ENCODE measurements at regions not wholly inside any gene's neighbourhood (a gene's known extent, or its start where the extent isn't known, plus 50 kb on each side); places are given as distances from the start of the nearest gene placed in this dataset.
A peak's percentile ranks its signal among the peaks of the same experiment; 100 is the strongest.

GRCh38 chr10:10500937-10501336, 516.7 kb upstream of the CELF2 start:
- no peak overlapping the region for H3K27ac ChIP-seq (ENCODE audit: low read depth, low read length)
- H3K36me3 ChIP-seq (ENCODE audit: control insufficient read depth, insufficient read depth, low read length): no peaks in the 10 kb centered on the region
- H3K23ac ChIP-seq (ENCODE audit: low read length): no peak overlapping the region
- H3K79me2 ChIP-seq (ENCODE audit: control insufficient read depth, insufficient read depth, low read length): no peaks in the 10 kb centered on the region
- H3K9ac ChIP-seq (ENCODE audit: low read length): no peak overlapping the region
- no peak overlapping the region for H2BK15ac ChIP-seq (replicated peaks; ENCODE audit: low read depth)
- WGBS (ENCODE audit: extremely low coverage, insufficient coverage, low lambda C conversion rate): no CpG with 5 or more reads among the region's 2 CpGs
- no peak overlapping the region for H3K4me2 ChIP-seq (ENCODE audit: low read length)
- no peak overlapping the region for H3K18ac ChIP-seq (ENCODE audit: low read length)
- H3K4ac ChIP-seq (ENCODE audit: low read depth, low read length): no peak overlapping the region
- no peaks in the 10 kb centered on the region for H3K79me1 ChIP-seq (ENCODE audit: low read length)
- no peaks in the 10 kb centered on the region for H3K4me1 ChIP-seq (ENCODE audit: control insufficient read depth, low read depth, low read length)
- H3K27me3 ChIP-seq (ENCODE audit: insufficient read depth, low read length, poor library complexity): no peaks in the 10 kb centered on the region
- no peak overlapping the region for H3K56ac ChIP-seq (ENCODE audit: low read length)
- no peak overlapping the region for H3K4me3 ChIP-seq (ENCODE audit: low read length)
- H2AK5ac ChIP-seq (ENCODE audit: low read length): no peak overlapping the region
- H4K8ac ChIP-seq (ENCODE audit: low read depth, low read length): no peak overlapping the region
- no peak overlapping the region for H4K5ac ChIP-seq (ENCODE audit: low read length)
- H2BK120ac ChIP-seq (ENCODE audit: low read depth, low read length): no peak overlapping the region
- no peak overlapping the region for H2BK5ac ChIP-seq (ENCODE audit: low read length)
- no peak for DNase-seq

GRCh38 chr10:10503772-10504171, 513.9 kb upstream of the CELF2 start:
- no peaks in the 10 kb centered on the region for H3K27me3 ChIP-seq (ENCODE audit: insufficient read depth, low read length, poor library complexity)
- no peak overlapping the region for H2AK5ac ChIP-seq (ENCODE audit: low read length)
- no peak overlapping the region for H3K27ac ChIP-seq (ENCODE audit: low read depth, low read length)
- H3K9ac ChIP-seq (ENCODE audit: low read length): no peak overlapping the region
- H3K18ac ChIP-seq (ENCODE audit: low read length): no peak overlapping the region
- no peaks in the 10 kb centered on the region for H3K4me1 ChIP-seq (ENCODE audit: control insufficient read depth, low read depth, low read length)
- no peak overlapping the region for H2BK120ac ChIP-seq (ENCODE audit: low read depth, low read length)
- H3K79me1 ChIP-seq (ENCODE audit: low read length): no peaks in the 10 kb centered on the region
- H3K23ac ChIP-seq (ENCODE audit: low read length): no peak overlapping the region
- H3K4me3 ChIP-seq (ENCODE audit: low read length): no peak overlapping the region
- no peak overlapping the region for H2BK15ac ChIP-seq (replicated peaks; ENCODE audit: low read depth)
- H2BK5ac ChIP-seq (ENCODE audit: low read length): no peak overlapping the region
- no peak overlapping the region for H3K56ac ChIP-seq (ENCODE audit: low read length)
- no CpG with 5 or more reads among the region's 1 CpG for WGBS (ENCODE audit: extremely low coverage, insufficient coverage, low lambda C conversion rate)
- H4K8ac ChIP-seq (ENCODE audit: low read depth, low read length): no peak overlapping the region
- H3K4me2 ChIP-seq (ENCODE audit: low read length): no peak overlapping the region
- H4K5ac ChIP-seq (ENCODE audit: low read length): no peak overlapping the region
- no peak for DNase-seq
- H3K79me2 ChIP-seq (ENCODE audit: control insufficient read depth, insufficient read depth, low read length): no peaks in the 10 kb centered on the region
- no peaks in the 10 kb centered on the region for H3K36me3 ChIP-seq (ENCODE audit: control insufficient read depth, insufficient read depth, low read length)
- no peak overlapping the region for H3K4ac ChIP-seq (ENCODE audit: low read depth, low read length)

GRCh38 chr10:10508211-10508610, 509.5 kb upstream of the CELF2 start:
- no peak overlapping the region for H3K4me2 ChIP-seq (ENCODE audit: low read length)
- no peak overlapping the region for H3K4ac ChIP-seq (ENCODE audit: low read depth, low read length)
- H3K79me1 ChIP-seq (ENCODE audit: low read length): no peaks in the 10 kb centered on the region
- H3K4me3 ChIP-seq (ENCODE audit: low read length): no peak overlapping the region
- no peaks in the 10 kb centered on the region for H3K79me2 ChIP-seq (ENCODE audit: control insufficient read depth, insufficient read depth, low read length)
- no peaks in the 10 kb centered on the region for H3K36me3 ChIP-seq (ENCODE audit: control insufficient read depth, insufficient read depth, low read length)
- no peak overlapping the region for H3K27ac ChIP-seq (ENCODE audit: low read depth, low read length)
- no peak overlapping the region for H2BK5ac ChIP-seq (ENCODE audit: low read length)
- H3K27me3 ChIP-seq (ENCODE audit: insufficient read depth, low read length, poor library complexity): no peaks in the 10 kb centered on the region
- H3K56ac ChIP-seq (ENCODE audit: low read length): no peak overlapping the region
- H2AK5ac ChIP-seq (ENCODE audit: low read length): no peak overlapping the region
- WGBS (ENCODE audit: extremely low coverage, insufficient coverage, low lambda C conversion rate): no CpG with 5 or more reads among the region's 3 CpGs
- H4K8ac ChIP-seq (ENCODE audit: low read depth, low read length): no peak overlapping the region
- no peak overlapping the region for H4K5ac ChIP-seq (ENCODE audit: low read length)
- no peak overlapping the region for H3K23ac ChIP-seq (ENCODE audit: low read length)
- H3K4me1 ChIP-seq (ENCODE audit: control insufficient read depth, low read depth, low read length): no peaks in the 10 kb centered on the region
- no peak overlapping the region for H3K9ac ChIP-seq (ENCODE audit: low read length)
- DNase-seq: no peak
- H2BK15ac ChIP-seq (replicated peaks; ENCODE audit: low read depth): no peak overlapping the region
- H2BK120ac ChIP-seq (ENCODE audit: low read depth, low read length): no peak overlapping the region
- peak overlapping the region; percentile 10 for H3K18ac ChIP-seq (ENCODE audit: low read length)

- Histone ChIP-seq H3K56ac (ENCODE audit: low read length) (no peak overlapping the region), H3K27ac (ENCODE audit: low read depth, low read length) (no peak overlapping the region), H2BK15ac (replicated peaks; ENCODE audit: low read depth) (no peak overlapping the region), H3K79me1 (ENCODE audit: low read length) (no peaks in the 10 kb centered on the region), H2BK5ac (ENCODE audit: low read length) (no peak overlapping the region), H4K5ac (ENCODE audit: low read length) (no peak overlapping the region), H3K4me3 (ENCODE audit: low read length) (no peak overlapping the region), H2BK120ac (ENCODE audit: low read depth, low read length) (no peak overlapping the region), H3K4ac (ENCODE audit: low read depth, low read length) (no peak overlapping the region), H3K23ac (ENCODE audit: low read length) (no peak overlapping the region), H3K4me2 (ENCODE audit: low read length) (no peak overlapping the region), H3K27me3 (ENCODE audit: insufficient read depth, low read length, poor library complexity) (no peaks in the 10 kb centered on the region), H3K18ac (ENCODE audit: low read length) (no peak overlapping the region), H3K79me2 (ENCODE audit: control insufficient read depth, insufficient read depth, low read length) (no peaks in the 10 kb centered on the region), H3K9ac (ENCODE audit: low read length) (no peak overlapping the region), H3K4me1 (ENCODE audit: control insufficient read depth, low read depth, low read length) (no peaks in the 10 kb centered on the region), H4K8ac (ENCODE audit: low read depth, low read length) (no peak overlapping the region), H2AK5ac (ENCODE audit: low read length) (no peak overlapping the region), H3K36me3 (ENCODE audit: control insufficient read depth, insufficient read depth, low read length) (no peaks in the 10 kb centered on the region)
- WGBS (ENCODE audit: extremely low coverage, insufficient coverage, low lambda C conversion rate): no CpG with 5 or more reads among the region's 3 CpGs
- no peak for DNase-seq
Observed at GRCh38 chr10:10510179-10510578, 507.5 kb upstream of the CELF2 start.

DNA sequence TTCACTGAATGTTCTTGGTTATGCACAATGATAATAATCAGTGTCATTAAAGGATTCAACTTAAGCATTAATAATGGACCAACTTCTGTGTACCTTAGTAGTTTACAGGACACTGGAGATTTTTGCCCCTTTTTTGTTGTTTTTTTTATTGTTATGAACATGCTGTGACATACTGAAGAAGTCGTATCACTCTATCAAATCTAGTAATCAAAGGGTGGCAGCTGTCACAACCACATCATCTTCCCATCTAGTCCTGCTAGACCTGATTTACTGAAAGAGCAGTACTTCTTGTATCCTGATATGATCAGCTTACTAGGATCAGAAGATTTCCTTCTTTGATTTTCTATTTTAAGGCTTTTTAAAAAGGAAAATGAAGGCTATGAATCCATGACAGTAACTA, 504.6 kb upstream of the CELF2 start:
- Histone ChIP-seq H3K79me2 (ENCODE audit: control insufficient read depth, insufficient read depth, low read length) (no peaks in the 10 kb centered on the region), H2AK5ac (ENCODE audit: low read length) (no peak overlapping the region), H3K56ac (ENCODE audit: low read length) (no peak overlapping the region), H3K4ac (ENCODE audit: low read depth, low read length) (no peak overlapping the region), H3K23ac (ENCODE audit: low read length) (no peak overlapping the region), H3K36me3 (ENCODE audit: control insufficient read depth, insufficient read depth, low read length) (no peaks in the 10 kb centered on the region), H3K79me1 (ENCODE audit: low read length) (no peaks in the 10 kb centered on the region), H3K4me2 (ENCODE audit: low read length) (no peak overlapping the region), H3K27me3 (ENCODE audit: insufficient read depth, low read length, poor library complexity) (no peaks in the 10 kb centered on the region), H2BK120ac (ENCODE audit: low read depth, low read length) (no peak overlapping the region), H2BK5ac (ENCODE audit: low read length) (no peak overlapping the region), H3K4me1 (ENCODE audit: control insufficient read depth, low read depth, low read length) (no peaks in the 10 kb centered on the region), H2BK15ac (replicated peaks; ENCODE audit: low read depth) (no peak overlapping the region), H3K18ac (ENCODE audit: low read length) (no peak overlapping the region), H3K4me3 (ENCODE audit: low read length) (no peak overlapping the region), H3K27ac (ENCODE audit: low read depth, low read length) (no peak overlapping the region), H4K8ac (ENCODE audit: low read depth, low read length) (no peak overlapping the region), H4K5ac (ENCODE audit: low read length) (no peak overlapping the region), H3K9ac (ENCODE audit: low read length) (no peak overlapping the region)
- WGBS (ENCODE audit: extremely low coverage, insufficient coverage, low lambda C conversion rate): no CpG with 5 or more reads among the region's 1 CpG
- no peak for DNase-seq

- Histone ChIP-seq H2BK15ac (replicated peaks; ENCODE audit: low read depth) (no peak overlapping the region), H3K79me1 (ENCODE audit: low read length) (no peaks in the 10 kb centered on the region), H3K79me2 (ENCODE audit: control insufficient read depth, insufficient read depth, low read length) (no peaks in the 10 kb centered on the region), H2BK5ac (ENCODE audit: low read length) (no peak overlapping the region), H3K4me2 (ENCODE audit: low read length) (no peak overlapping the region), H3K4me3 (ENCODE audit: low read length) (no peak overlapping the region), H3K4me1 (ENCODE audit: control insufficient read depth, low read depth, low read length) (no peaks in the 10 kb centered on the region), H3K18ac (ENCODE audit: low read length) (peak overlapping the region; percentile 5), H4K8ac (ENCODE audit: low read depth, low read length) (no peak overlapping the region), H3K23ac (ENCODE audit: low read length) (no peak overlapping the region), H3K36me3 (ENCODE audit: control insufficient read depth, insufficient read depth, low read length) (no peaks in the 10 kb centered on the region), H3K27ac (ENCODE audit: low read depth, low read length) (no peak overlapping the region), H4K5ac (ENCODE audit: low read length) (no peak overlapping the region), H2AK5ac (ENCODE audit: low read length) (no peak overlapping the region), H2BK120ac (ENCODE audit: low read depth, low read length) (no peak overlapping the region), H3K56ac (ENCODE audit: low read length) (no peak overlapping the region), H3K27me3 (ENCODE audit: insufficient read depth, low read length, poor library complexity) (no peaks in the 10 kb centered on the region), H3K4ac (ENCODE audit: low read depth, low read length) (no peak overlapping the region), H3K9ac (ENCODE audit: low read length) (no peak overlapping the region)
- no CpG with 5 or more reads among the region's 4 CpGs for WGBS (ENCODE audit: extremely low coverage, insufficient coverage, low lambda C conversion rate)
- DNase-seq: no peak
Observed at GRCh38 chr10:10513898-10514297, 503.8 kb upstream of the CELF2 start.

All from mesendoderm (in vitro differentiated cells).